Liver (tissue), 8 donors: ENCODE measurements at regions not wholly inside any gene's neighbourhood (a gene's known extent, or its start where the extent isn't known, plus 50 kb on each side); places are given as distances from the start of the nearest gene placed in this dataset.

Source experiments
- DNase-seq: peaks from one replicate; pipeline ENCODE4 v3.0.0-alpha.2; 2017; ENCODE audit warnings: low spot score
- H3K27ac ChIP-seq, 2 donors: one replicate each; pipeline ENCODE4 v1.7.0; 2013; ENCODE audit warnings: inconsistent platforms in 2 of 2, low read length in 2 of 2, control low read depth in 1 of 2, low read depth in 1 of 2, mild to moderate bottlenecking in 1 of 2
- H3K27me3 ChIP-seq, 4 donors: one replicate each; pipeline versions ENCODE4 v1.6.1 to v1.7.0; 2013; ENCODE audit warnings: low read length in 3 of 4, inconsistent platforms in 1 of 4, mild to moderate bottlenecking in 1 of 4, moderate library complexity in 1 of 4; ENCODE audit not compliant: control insufficient read depth in 4 of 4, insufficient read depth in 4 of 4
- H3K36me3 ChIP-seq, 4 donors: one replicate each; pipeline versions ENCODE4 v1.6.1 to v1.7.0; 2013; ENCODE audit warnings: low read length in 3 of 4, mild to moderate bottlenecking in 3 of 4, low read depth in 1 of 4, moderate library complexity in 1 of 4; ENCODE audit not compliant: control insufficient read depth in 4 of 4, insufficient read depth in 3 of 4
- H3K4me1 ChIP-seq, 4 donors: one replicate each; pipeline versions ENCODE4 v1.6.1 to v1.7.0; 2013; ENCODE audit warnings: low read length in 3 of 4, mild to moderate bottlenecking in 3 of 4, moderate library complexity in 1 of 4; ENCODE audit not compliant: control insufficient read depth in 4 of 4, insufficient read depth in 4 of 4
- H3K4me3 ChIP-seq, 3 donors: one replicate each; pipeline versions ENCODE4 v1.6.1 to v1.7.0; 2013; ENCODE audit warnings: low read length in 3 of 3, control low read depth in 1 of 3, low read depth in 1 of 3, mild to moderate bottlenecking in 1 of 3
- H3K9ac ChIP-seq, 2 donors: one replicate each; pipeline ENCODE4 v1.7.0; 2013; ENCODE audit warnings: low read length in 2 of 2, mild to moderate bottlenecking in 2 of 2, moderate library complexity in 2 of 2, control low read depth in 1 of 2, low read depth in 1 of 2
- H3K9me3 ChIP-seq, 4 donors: one replicate each; pipeline versions ENCODE4 v1.6.1 to v1.7.0; 2013; ENCODE audit warnings: low read length in 3 of 4; ENCODE audit not compliant: control insufficient read depth in 4 of 4
- ATF3 ChIP-seq: IDR thresholded peaks from 2 replicates; pipeline ENCODE4 v1.6.1; 2016; ENCODE audit warnings: antibody characterized with exemption
- CTCF ChIP-seq: fragments of 150-350 bp; IDR thresholded peaks from 2 replicates; pipeline ENCODE4 v1.5.1; 2017; ENCODE audit warnings: improper control_type of control experiment, low read depth, low read length; ENCODE audit not compliant: missing input control
- EGR1 ChIP-seq, 2 donors: IDR thresholded peaks; 2 replicates each; pipeline ENCODE4 v1.6.1; 2016 to 2018; ENCODE audit warnings: antibody characterized with exemption in 2 of 2, low read depth in 2 of 2
- FOXA1 ChIP-seq: IDR thresholded peaks from 2 replicates; pipeline ENCODE4 v1.6.1; 2016; ENCODE audit warnings: antibody characterized with exemption
- FOXA2 ChIP-seq: IDR thresholded peaks from 2 replicates; pipeline ENCODE4 v1.6.1; 2016; ENCODE audit warnings: antibody characterized with exemption
- GABPA ChIP-seq, 2 donors: IDR thresholded peaks in 1 of 2; conservative IDR thresholded peaks in 1 of 2; 2 replicates each; pipeline ENCODE4 v1.6.1; 2016; ENCODE audit warnings: antibody characterized with exemption in 2 of 2, mild to moderate bottlenecking in 1 of 2, moderate library complexity in 1 of 2
- HNF4A ChIP-seq, 2 donors: conservative IDR thresholded peaks; 2 replicates each; pipeline ENCODE4 v1.6.1; 2016; ENCODE audit warnings: antibody characterized with exemption in 2 of 2, mild to moderate bottlenecking in 2 of 2
- HNF4G ChIP-seq: IDR thresholded peaks from 2 replicates; pipeline ENCODE4 v1.6.1; 2016; ENCODE audit warnings: antibody characterized with exemption
- JUND ChIP-seq, 2 donors: IDR thresholded peaks; 2 replicates each; pipeline ENCODE4 v1.6.1; 2016; ENCODE audit warnings: antibody characterized with exemption in 2 of 2
- MAX ChIP-seq: IDR thresholded peaks from 2 replicates; pipeline ENCODE4 v1.6.1; 2016; ENCODE audit warnings: antibody characterized with exemption
- NR2F2 ChIP-seq: IDR thresholded peaks from 2 replicates; pipeline ENCODE4 v1.6.1; 2016; ENCODE audit warnings: antibody characterized with exemption
- RAD21 ChIP-seq, 2 donors: IDR thresholded peaks; 2 replicates each; pipeline ENCODE4 v1.6.1; 2016; ENCODE audit warnings: antibody characterized with exemption in 2 of 2, mild to moderate bottlenecking in 2 of 2
- REST ChIP-seq: IDR thresholded peaks from 2 replicates; pipeline ENCODE4 v1.6.1; 2016; ENCODE audit warnings: antibody characterized with exemption, mild to moderate bottlenecking
- RXRA ChIP-seq, 2 donors: IDR thresholded peaks; 2 replicates each; pipeline ENCODE4 v1.6.1; 2017 to 2018; ENCODE audit warnings: antibody characterized with exemption in 2 of 2, mild to moderate bottlenecking in 1 of 2
- SP1 ChIP-seq: IDR thresholded peaks from 2 replicates; pipeline ENCODE4 v1.6.1; 2018; ENCODE audit warnings: antibody characterized with exemption, mild to moderate bottlenecking
- TAF1 ChIP-seq: conservative IDR thresholded peaks from 2 replicates; pipeline ENCODE4 v1.6.1; 2016; ENCODE audit warnings: antibody characterized with exemption, mild to moderate bottlenecking
- YY1 ChIP-seq: IDR thresholded peaks from 2 replicates; pipeline ENCODE4 v1.6.1; 2016; ENCODE audit warnings: antibody characterized with exemption, mild to moderate bottlenecking
- ZBTB33 ChIP-seq: IDR thresholded peaks from 2 replicates; pipeline ENCODE4 v1.6.1; 2016; ENCODE audit warnings: antibody characterized with exemption
- WGBS: extraction: QIAGEN DNeasy Blood & Tissue Kit; methylation state at CpG from one replicate; pipeline ENCODE4 v1.1.7; 2013; 5-methylcytosine and 5-hydroxymethylcytosine counted together
- donor health status: healthy.
- donor health status: healthy.
- donor health status: healthy.
- donor health status: healthy.
- donor health status: healthy.

GRCh38 chr7:17467386-17467945 is 169.0 kb downstream of the AHR start:
- DNase-seq = no peak
- H3K4me1 ChIP-seq = no peaks in the 10 kb centered on the region
- TF ChIP-seq TAF1 (no peak), FOXA1 (no peak), HNF4G (no peak), HNF4A (conservative IDR thresholded peaks at IDR 0.05) (peak in 1 of 2 donors; percentile 23), YY1 (no peak)
- 79% methylated on average over 6 of the region's 6 CpGs for WGBS
- no peak overlapping the region for H3K4me3 ChIP-seq
- H3K36me3 ChIP-seq = no peaks in the 10 kb centered on the region
- H3K9me3 ChIP-seq = no peaks in the 10 kb centered on the region
- H3K27me3 ChIP-seq = no peaks in the 10 kb centered on the region
- no peak overlapping the region for H3K27ac ChIP-seq
- no peak overlapping the region for H3K9ac ChIP-seq

- no peaks in the 10 kb centered on the region for H3K27me3 ChIP-seq
- H3K9ac ChIP-seq = no peak overlapping the region
- H3K27ac ChIP-seq = no peak overlapping the region
- no peaks in the 10 kb centered on the region for H3K4me1 ChIP-seq
- H3K4me3 ChIP-seq = no peak overlapping the region
- no peaks in the 10 kb centered on the region for H3K9me3 ChIP-seq
- no peak for TF ChIP-seq FOXA2
- TF ChIP-seq ATF3 = no peak
- TF ChIP-seq JUND (IDR thresholded peaks at IDR 0.05) = no peak
- no peak for TF ChIP-seq CTCF
- no peak for TF ChIP-seq TAF1
- TF ChIP-seq EGR1 (IDR thresholded peaks at IDR 0.05; ENCODE audit: low read depth in 2 of 2) = no peak
- TF ChIP-seq ZBTB33 = no peak
- TF ChIP-seq HNF4G = no peak
- TF ChIP-seq FOXA1 = no peak
- TF ChIP-seq SP1 = no peak
- no peak for TF ChIP-seq RXRA (IDR thresholded peaks at IDR 0.05)
- no peak for TF ChIP-seq GABPA (IDR thresholded peaks at IDR 0.05 in 1 of 2, conservative IDR thresholded peaks at IDR 0.05 in 1 of 2)
- TF ChIP-seq NR2F2 = no peak
- no peak for TF ChIP-seq HNF4A (conservative IDR thresholded peaks at IDR 0.05)
- no peak for TF ChIP-seq RAD21 (IDR thresholded peaks at IDR 0.05)
- no peak for DNase-seq
- no peaks in the 10 kb centered on the region for H3K36me3 ChIP-seq
Measured at GRCh38 chr7:17471325-17471724, 172.9 kb downstream of the AHR start.

GRCh38 chr7:17472518-17472917 is 174.1 kb downstream of the AHR start:
- WGBS = 92% methylated on average over 3 of the region's 3 CpGs
- no peak overlapping the region for H3K9ac ChIP-seq
- TF ChIP-seq MAX (no peak), JUND (IDR thresholded peaks at IDR 0.05) (no peak), NR2F2 (no peak), TAF1 (no peak), CTCF (no peak), RXRA (IDR thresholded peaks at IDR 0.05) (no peak), HNF4A (conservative IDR thresholded peaks at IDR 0.05) (no peak), REST (no peak), SP1 (no peak), HNF4G (no peak), FOXA1 (no peak), ATF3 (no peak)

More at GRCh38 chr7:17472518-17472917, 174.1 kb downstream of the AHR start:
- Histone ChIP-seq H3K27me3 (no peaks in the 10 kb centered on the region), H3K4me3 (no peak overlapping the region), H3K4me1 (no peaks in the 10 kb centered on the region), H3K9me3 (no peaks in the 10 kb centered on the region), H3K36me3 (no peaks in the 10 kb centered on the region), H3K27ac (no peak overlapping the region)
- DNase-seq = no peak
